GM23338 (cell line): ENCODE measurements at regions not wholly inside any gene's neighbourhood (a gene's known extent, or its start where the extent isn't known, plus 50 kb on each side); places are given as distances from the start of the nearest gene placed in this dataset.

Experiments used
- ATAC-seq: fragments of 200-7000 bp; cut with Tn5 transposase; 3 replicates; pipeline ENCODE4 v1.9.1; 2020
- DNase-seq: peaks from one replicate; pipeline ENCODE4 v3.0.0-alpha.2; 2015; ENCODE audit warnings: low spot score
- H2AFZ ChIP-seq: fragments of 200-600 bp; sonication (generic); 2 replicates; pipeline ENCODE4 v1.8.0; 2016; ENCODE audit warnings: antibody characterized with exemption, mild to moderate bottlenecking, moderate library complexity
- H3F3A ChIP-seq: fragments of 200-600 bp; sonication (generic); replicated peaks from 2 replicates; pipeline ENCODE4 v1.8.0; 2017; ENCODE audit warnings: antibody characterized with exemption, mixed run types, low read depth
- H3K27ac ChIP-seq: fragments of 200-600 bp; sonication (generic); 2 replicates; pipeline ENCODE4 v1.6.1; 2016; ENCODE audit warnings: low read depth
- H3K27me3 ChIP-seq: fragments of 200-600 bp; sonication (generic); 2 replicates; pipeline ENCODE4 v1.8.0; 2016; ENCODE audit warnings: mild to moderate bottlenecking, mixed run types, moderate library complexity; ENCODE audit not compliant: insufficient read depth
- H3K36me3 ChIP-seq: fragments of 200-600 bp; sonication (generic); 2 replicates; pipeline ENCODE4 v1.8.0; 2016; ENCODE audit warnings: mild to moderate bottlenecking; ENCODE audit not compliant: insufficient read depth
- H3K4me1 ChIP-seq: fragments of 200-600 bp; sonication (generic); 2 replicates; pipeline ENCODE4 v1.8.0; 2016; ENCODE audit warnings: mild to moderate bottlenecking, moderate library complexity; ENCODE audit not compliant: insufficient read depth
- H3K4me2 ChIP-seq: fragments of 200-600 bp; sonication (generic); 2 replicates; pipeline ENCODE4 v1.7.1; 2017; ENCODE audit warnings: mixed run types
- H3K4me3 ChIP-seq: fragments of 200-600 bp; sonication (generic); 2 replicates; pipeline ENCODE4 v1.6.1; 2016; ENCODE audit warnings: mixed run types
- H3K79me2 ChIP-seq: fragments of 200-600 bp; sonication (generic); replicated peaks from 2 replicates; pipeline ENCODE4 v1.8.0; 2017; ENCODE audit warnings: mild to moderate bottlenecking; ENCODE audit not compliant: insufficient read depth
- H3K9me2 ChIP-seq: fragments of 200-600 bp; sonication (generic); 2 replicates; pipeline ENCODE4 v1.8.0; 2017; ENCODE audit not compliant: insufficient read depth
- H4K20me1 ChIP-seq: fragments of 200-600 bp; sonication (generic); replicated peaks from 2 replicates; pipeline ENCODE4 v1.8.0; 2017; ENCODE audit warnings: mild to moderate bottlenecking; ENCODE audit not compliant: insufficient read depth
- H3K27ac Mint-ChIP-seq: 2 replicates; pipeline ENCODE4 v1.8.0; 2020; ENCODE audit warnings: inconsistent platforms, mild to moderate bottlenecking, moderate library complexity, mixed read lengths
- H3K27me3 Mint-ChIP-seq: 3 replicates; pipeline ENCODE4 v1.8.0; 2022; ENCODE audit warnings: low read depth, mild to moderate bottlenecking, moderate library complexity, mixed read lengths, inconsistent platforms; ENCODE audit not compliant: insufficient read depth, poor library complexity
- H3K36me3 Mint-ChIP-seq: 3 replicates; pipeline ENCODE4 v1.8.0; 2021; ENCODE audit warnings: low read depth, mild to moderate bottlenecking, inconsistent platforms, moderate library complexity, mixed read lengths
- H3K4me1 Mint-ChIP-seq: 3 replicates; pipeline ENCODE4 v1.8.0; 2020; ENCODE audit warnings: mild to moderate bottlenecking, inconsistent platforms, mixed read lengths
- H3K4me3 Mint-ChIP-seq: 3 replicates; pipeline ENCODE4 v1.8.0; 2021; ENCODE audit warnings: moderate library complexity, mild to moderate bottlenecking, inconsistent platforms, mixed read lengths
- H3K9me3 Mint-ChIP-seq: 3 replicates; pipeline ENCODE4 v1.8.0; 2020; ENCODE audit warnings: moderate library complexity, mild to moderate bottlenecking, inconsistent platforms, mixed read lengths
- NANOG ChIP-seq: IDR thresholded peaks from 2 replicates; pipeline ENCODE4 v1.6.1; 2016; ENCODE audit warnings: antibody characterized with exemption, borderline replicate concordance
- REST ChIP-seq: IDR thresholded peaks from one replicate; pipeline ENCODE4 v1.6.1; 2018; ENCODE audit warnings: antibody characterized with exemption; ENCODE audit not compliant: unreplicated experiment
- TF ChIP-seq, protein P1 (sequence below), 2 experiments: fragments of 200-600 bp in 1 of 2; sonication (generic) in 1 of 2; conservative IDR thresholded peaks; 2 replicates each; pipeline versions ENCODE4 v1.5.1 to v1.6.1; 2016 to 2017; ENCODE audit warnings: antibody characterized with exemption in 2 of 2, low read depth in 2 of 2, mild to moderate bottlenecking in 2 of 2, moderate library complexity in 1 of 2
- TF ChIP-seq, protein P2 (sequence below): fragments of 250-450 bp; sonication (Bioruptor Pico); IDR thresholded peaks from 2 replicates; pipeline ENCODE4 v1.5.0; 2020; ENCODE audit warnings: mild to moderate bottlenecking, moderate library complexity

- DNase-seq, result no peak
- Mint-ChIP-seq H3K27me3 (no peaks in the 10 kb centered on the region), H3K27ac (no peak overlapping the region), H3K4me1 (no peaks in the 10 kb centered on the region), H3K4me3 (no peak overlapping the region), H3K9me3 (no peaks in the 10 kb centered on the region), H3K36me3 (no peaks in the 10 kb centered on the region)
- TF ChIP-seq, protein P1, sequence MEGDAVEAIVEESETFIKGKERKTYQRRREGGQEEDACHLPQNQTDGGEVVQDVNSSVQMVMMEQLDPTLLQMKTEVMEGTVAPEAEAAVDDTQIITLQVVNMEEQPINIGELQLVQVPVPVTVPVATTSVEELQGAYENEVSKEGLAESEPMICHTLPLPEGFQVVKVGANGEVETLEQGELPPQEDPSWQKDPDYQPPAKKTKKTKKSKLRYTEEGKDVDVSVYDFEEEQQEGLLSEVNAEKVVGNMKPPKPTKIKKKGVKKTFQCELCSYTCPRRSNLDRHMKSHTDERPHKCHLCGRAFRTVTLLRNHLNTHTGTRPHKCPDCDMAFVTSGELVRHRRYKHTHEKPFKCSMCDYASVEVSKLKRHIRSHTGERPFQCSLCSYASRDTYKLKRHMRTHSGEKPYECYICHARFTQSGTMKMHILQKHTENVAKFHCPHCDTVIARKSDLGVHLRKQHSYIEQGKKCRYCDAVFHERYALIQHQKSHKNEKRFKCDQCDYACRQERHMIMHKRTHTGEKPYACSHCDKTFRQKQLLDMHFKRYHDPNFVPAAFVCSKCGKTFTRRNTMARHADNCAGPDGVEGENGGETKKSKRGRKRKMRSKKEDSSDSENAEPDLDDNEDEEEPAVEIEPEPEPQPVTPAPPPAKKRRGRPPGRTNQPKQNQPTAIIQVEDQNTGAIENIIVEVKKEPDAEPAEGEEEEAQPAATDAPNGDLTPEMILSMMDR (conservative IDR thresholded peaks at IDR 0.05; ENCODE audit: low read depth in 2 of 2), result no peak
- TF ChIP-seq, protein P2, sequence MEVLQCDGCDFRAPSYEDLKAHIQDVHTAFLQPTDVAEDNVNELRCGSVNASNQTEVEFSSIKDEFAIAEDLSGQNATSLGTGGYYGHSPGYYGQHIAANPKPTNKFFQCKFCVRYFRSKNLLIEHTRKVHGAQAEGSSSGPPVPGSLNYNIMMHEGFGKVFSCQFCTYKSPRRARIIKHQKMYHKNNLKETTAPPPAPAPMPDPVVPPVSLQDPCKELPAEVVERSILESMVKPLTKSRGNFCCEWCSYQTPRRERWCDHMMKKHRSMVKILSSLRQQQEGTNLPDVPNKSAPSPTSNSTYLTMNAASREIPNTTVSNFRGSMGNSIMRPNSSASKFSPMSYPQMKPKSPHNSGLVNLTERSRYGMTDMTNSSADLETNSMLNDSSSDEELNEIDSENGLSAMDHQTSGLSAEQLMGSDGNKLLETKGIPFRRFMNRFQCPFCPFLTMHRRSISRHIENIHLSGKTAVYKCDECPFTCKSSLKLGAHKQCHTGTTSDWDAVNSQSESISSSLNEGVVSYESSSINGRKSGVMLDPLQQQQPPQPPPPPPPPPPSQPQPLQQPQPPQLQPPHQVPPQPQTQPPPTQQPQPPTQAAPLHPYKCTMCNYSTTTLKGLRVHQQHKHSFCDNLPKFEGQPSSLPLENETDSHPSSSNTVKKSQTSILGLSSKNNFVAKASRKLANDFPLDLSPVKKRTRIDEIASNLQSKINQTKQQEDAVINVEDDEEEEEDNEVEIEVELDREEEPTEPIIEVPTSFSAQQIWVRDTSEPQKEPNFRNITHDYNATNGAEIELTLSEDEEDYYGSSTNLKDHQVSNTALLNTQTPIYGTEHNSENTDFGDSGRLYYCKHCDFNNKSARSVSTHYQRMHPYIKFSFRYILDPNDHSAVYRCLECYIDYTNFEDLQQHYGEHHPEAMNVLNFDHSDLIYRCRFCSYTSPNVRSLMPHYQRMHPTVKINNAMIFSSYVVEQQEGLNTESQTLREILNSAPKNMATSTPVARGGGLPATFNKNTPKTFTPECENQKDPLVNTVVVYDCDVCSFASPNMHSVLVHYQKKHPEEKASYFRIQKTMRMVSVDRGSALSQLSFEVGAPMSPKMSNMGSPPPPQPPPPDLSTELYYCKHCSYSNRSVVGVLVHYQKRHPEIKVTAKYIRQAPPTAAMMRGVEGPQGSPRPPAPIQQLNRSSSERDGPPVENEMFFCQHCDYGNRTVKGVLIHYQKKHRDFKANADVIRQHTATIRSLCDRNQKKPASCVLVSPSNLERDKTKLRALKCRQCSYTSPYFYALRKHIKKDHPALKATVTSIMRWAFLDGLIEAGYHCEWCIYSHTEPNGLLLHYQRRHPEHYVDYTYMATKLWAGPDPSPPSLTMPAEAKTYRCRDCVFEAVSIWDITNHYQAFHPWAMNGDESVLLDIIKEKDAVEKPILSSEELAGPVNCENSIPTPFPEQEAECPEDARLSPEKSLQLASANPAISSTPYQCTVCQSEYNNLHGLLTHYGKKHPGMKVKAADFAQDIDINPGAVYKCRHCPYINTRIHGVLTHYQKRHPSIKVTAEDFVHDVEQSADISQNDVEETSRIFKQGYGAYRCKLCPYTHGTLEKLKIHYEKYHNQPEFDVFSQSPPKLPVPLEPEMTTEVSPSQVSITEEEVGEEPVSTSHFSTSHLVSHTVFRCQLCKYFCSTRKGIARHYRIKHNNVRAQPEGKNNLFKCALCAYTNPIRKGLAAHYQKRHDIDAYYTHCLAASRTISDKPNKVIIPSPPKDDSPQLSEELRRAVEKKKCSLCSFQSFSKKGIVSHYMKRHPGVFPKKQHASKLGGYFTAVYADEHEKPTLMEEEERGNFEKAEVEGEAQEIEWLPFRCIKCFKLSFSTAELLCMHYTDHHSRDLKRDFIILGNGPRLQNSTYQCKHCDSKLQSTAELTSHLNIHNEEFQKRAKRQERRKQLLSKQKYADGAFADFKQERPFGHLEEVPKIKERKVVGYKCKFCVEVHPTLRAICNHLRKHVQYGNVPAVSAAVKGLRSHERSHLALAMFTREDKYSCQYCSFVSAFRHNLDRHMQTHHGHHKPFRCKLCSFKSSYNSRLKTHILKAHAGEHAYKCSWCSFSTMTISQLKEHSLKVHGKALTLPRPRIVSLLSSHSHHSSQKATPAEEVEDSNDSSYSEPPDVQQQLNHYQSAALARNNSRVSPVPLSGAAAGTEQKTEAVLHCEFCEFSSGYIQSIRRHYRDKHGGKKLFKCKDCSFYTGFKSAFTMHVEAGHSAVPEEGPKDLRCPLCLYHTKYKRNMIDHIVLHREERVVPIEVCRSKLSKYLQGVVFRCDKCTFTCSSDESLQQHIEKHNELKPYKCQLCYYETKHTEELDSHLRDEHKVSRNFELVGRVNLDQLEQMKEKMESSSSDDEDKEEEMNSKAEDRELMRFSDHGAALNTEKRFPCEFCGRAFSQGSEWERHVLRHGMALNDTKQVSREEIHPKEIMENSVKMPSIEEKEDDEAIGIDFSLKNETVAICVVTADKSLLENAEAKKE, result no peak
- TF ChIP-seq NANOG (no peak), REST (no peak)
- H3F3A ChIP-seq, result no peaks in the 10 kb centered on the region
- no peak overlapping the region for H3K4me3 ChIP-seq
- no peak overlapping the region for H3K27ac ChIP-seq
- no peaks in the 10 kb centered on the region; the same call in 1 of the 2 replicates for H3K9me2 ChIP-seq
- H3K27me3 ChIP-seq, result no peaks in the 10 kb centered on the region
- no peaks in the 10 kb centered on the region for H4K20me1 ChIP-seq
- no peaks in the 10 kb centered on the region for H3K4me1 ChIP-seq
- no peaks in the 10 kb centered on the region for H3K79me2 ChIP-seq
- no peak for ATAC-seq
- H2AFZ ChIP-seq, result no peak overlapping the region
- no peak overlapping the region for H3K4me2 ChIP-seq
- no peaks in the 10 kb centered on the region for H3K36me3 ChIP-seq
These were observed 680.2 kb upstream of the MMS22L start for GRCh38 chr6:97963193-97963592.
